ENCODE measurements at regions not wholly inside any gene's neighbourhood (a gene's known extent, or its start where the extent isn't known, plus 50 kb on each side); places are given as distances from the start of the nearest gene placed in this dataset.
A peak's percentile ranks its signal among the peaks of the same experiment; 100 is the strongest.

DNA sequence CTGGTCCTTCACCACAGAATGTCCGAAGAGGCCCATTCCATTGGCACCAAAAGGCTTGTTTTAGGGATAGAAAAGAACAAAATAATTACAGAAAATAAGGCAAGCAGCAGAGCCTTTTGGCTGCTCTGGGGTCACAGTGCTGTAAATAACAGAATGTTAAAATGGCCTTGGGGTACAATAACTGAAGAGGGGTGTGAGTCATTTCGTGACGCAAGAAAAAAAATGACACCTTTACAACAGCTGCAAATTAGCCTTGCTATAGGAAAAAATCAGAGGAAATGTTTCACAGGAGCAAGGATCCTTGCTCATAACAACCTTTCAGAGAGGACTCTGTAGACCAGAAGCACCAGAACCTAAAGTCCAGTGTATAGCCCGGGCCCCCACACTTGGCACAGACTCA, 483.4 kb downstream of the OMA1 start:
- ATAC-seq (ENCODE audit: low read depth): peak; percentile 42; the same call in 2 of the 3 replicates
- H3K27ac ChIP-seq (ENCODE audit: poor library complexity, severe bottlenecking): no peak overlapping the region
- H3K27me3 ChIP-seq (ENCODE audit: insufficient read depth, poor library complexity, severe bottlenecking): no peaks in the 10 kb centered on the region
- no peak for DNase-seq (ENCODE audit: low spot score)
- TF ChIP-seq, protein P1, sequence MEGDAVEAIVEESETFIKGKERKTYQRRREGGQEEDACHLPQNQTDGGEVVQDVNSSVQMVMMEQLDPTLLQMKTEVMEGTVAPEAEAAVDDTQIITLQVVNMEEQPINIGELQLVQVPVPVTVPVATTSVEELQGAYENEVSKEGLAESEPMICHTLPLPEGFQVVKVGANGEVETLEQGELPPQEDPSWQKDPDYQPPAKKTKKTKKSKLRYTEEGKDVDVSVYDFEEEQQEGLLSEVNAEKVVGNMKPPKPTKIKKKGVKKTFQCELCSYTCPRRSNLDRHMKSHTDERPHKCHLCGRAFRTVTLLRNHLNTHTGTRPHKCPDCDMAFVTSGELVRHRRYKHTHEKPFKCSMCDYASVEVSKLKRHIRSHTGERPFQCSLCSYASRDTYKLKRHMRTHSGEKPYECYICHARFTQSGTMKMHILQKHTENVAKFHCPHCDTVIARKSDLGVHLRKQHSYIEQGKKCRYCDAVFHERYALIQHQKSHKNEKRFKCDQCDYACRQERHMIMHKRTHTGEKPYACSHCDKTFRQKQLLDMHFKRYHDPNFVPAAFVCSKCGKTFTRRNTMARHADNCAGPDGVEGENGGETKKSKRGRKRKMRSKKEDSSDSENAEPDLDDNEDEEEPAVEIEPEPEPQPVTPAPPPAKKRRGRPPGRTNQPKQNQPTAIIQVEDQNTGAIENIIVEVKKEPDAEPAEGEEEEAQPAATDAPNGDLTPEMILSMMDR (IDR thresholded peaks at IDR 0.05; ENCODE audit: poor library complexity, severe bottlenecking): no peak
- no peaks in the 10 kb centered on the region for H3K36me3 ChIP-seq (ENCODE audit: low read depth)
- no peaks in the 10 kb centered on the region for H3K9me3 ChIP-seq (ENCODE audit: severe bottlenecking)
- no peak overlapping the region for H3K4me3 ChIP-seq (ENCODE audit: severe bottlenecking)
- H3K4me1 ChIP-seq (ENCODE audit: insufficient read depth, poor library complexity, severe bottlenecking): no peaks in the 10 kb centered on the region

DNA sequence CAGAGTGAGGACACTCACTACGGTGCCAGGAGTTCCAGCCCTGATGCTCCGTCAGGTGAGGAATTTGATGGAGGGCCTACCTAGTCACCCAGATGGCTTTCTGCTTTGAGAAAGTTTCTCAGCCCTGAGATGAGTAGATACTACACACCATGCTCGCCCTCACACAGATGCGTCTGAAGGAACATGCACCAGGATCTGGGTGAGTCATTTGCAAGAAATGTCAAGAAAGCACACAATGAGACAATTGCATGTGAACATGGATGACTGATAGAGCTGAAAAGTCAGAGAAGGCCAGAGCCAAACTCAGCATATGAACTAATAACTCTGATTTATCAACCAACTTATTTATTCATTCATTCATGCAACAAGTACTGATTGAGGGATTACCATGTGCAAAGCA, 483.9 kb downstream of the OMA1 start:
- Histone ChIP-seq H3K27me3 (ENCODE audit: insufficient read depth, poor library complexity, severe bottlenecking) (no peaks in the 10 kb centered on the region), H3K27ac (ENCODE audit: poor library complexity, severe bottlenecking) (no peak overlapping the region), H3K4me3 (ENCODE audit: severe bottlenecking) (no peak overlapping the region), H3K36me3 (ENCODE audit: low read depth) (no peaks in the 10 kb centered on the region), H3K4me1 (ENCODE audit: insufficient read depth, poor library complexity, severe bottlenecking) (no peaks in the 10 kb centered on the region), H3K9me3 (ENCODE audit: severe bottlenecking) (no peaks in the 10 kb centered on the region)
- ATAC-seq (ENCODE audit: low read depth) (peak; percentile 83), DNase-seq (ENCODE audit: low spot score) (no peak)
- TF ChIP-seq, protein P1 (IDR thresholded peaks at IDR 0.05; ENCODE audit: poor library complexity, severe bottlenecking): no peak

DNA sequence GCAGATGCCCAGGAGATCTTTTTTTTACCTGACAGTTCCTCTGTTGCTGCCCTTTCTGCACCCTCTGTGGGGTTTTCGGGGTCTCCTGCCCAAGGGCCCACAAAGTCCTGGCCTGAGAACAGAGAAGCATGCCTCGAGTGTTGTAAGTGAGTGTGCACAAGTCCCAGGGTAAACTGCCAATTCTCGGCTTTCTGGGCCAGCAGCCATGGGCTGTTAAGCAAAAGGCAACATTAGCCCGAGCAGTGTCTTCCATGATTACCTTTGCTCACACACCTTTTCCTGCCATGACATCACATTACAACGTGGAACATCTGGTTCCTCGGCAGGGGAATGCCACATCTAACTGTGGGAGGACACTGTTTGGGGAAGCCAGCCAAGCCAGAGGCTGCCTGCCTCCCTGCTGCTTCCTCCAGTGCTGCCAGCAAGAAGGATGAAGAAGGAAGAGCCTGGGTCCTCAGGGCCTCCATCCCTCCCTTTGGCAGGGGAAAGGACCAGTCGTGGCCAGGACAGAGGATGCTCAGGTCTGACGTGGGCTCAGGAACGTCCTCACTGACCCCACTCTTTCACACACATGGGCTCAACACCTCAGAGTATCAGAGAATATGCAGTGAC, 485.9 kb downstream of the OMA1 start:
- H3K27ac ChIP-seq (ENCODE audit: poor library complexity, severe bottlenecking): no peak overlapping the region
- no peak overlapping the region for H3K4me3 ChIP-seq (ENCODE audit: severe bottlenecking)
- no peak for ATAC-seq (ENCODE audit: low read depth)
- H3K27me3 ChIP-seq (ENCODE audit: insufficient read depth, poor library complexity, severe bottlenecking): no peaks in the 10 kb centered on the region
- no peaks in the 10 kb centered on the region for H3K36me3 ChIP-seq (ENCODE audit: low read depth)
- DNase-seq (ENCODE audit: low spot score): no peak
- TF ChIP-seq, protein P1 (IDR thresholded peaks at IDR 0.05; ENCODE audit: poor library complexity, severe bottlenecking): no peak
- H3K4me1 ChIP-seq (ENCODE audit: insufficient read depth, poor library complexity, severe bottlenecking): no peaks in the 10 kb centered on the region
- no peaks in the 10 kb centered on the region for H3K9me3 ChIP-seq (ENCODE audit: severe bottlenecking)

DNA sequence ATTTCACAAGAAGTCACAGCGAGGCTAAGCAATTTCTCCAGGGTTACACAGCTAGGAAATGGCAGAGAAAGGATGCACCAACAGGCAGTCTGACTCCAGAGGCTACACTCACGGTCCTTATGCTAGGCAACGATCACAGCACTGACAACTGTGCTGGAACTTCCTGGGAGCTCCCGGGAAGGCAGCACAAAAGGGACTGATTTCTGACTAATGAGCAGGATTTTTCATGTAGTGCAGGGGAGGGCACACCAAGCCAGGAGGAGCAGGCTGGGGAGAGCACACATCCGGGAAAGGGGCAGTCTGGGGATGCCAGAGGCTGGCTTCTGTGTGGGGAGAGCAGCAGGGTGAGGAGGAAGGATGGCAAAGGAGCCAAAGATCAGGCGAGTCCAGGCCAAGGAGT, 486.7 kb downstream of the OMA1 start:
- no peak for ATAC-seq (ENCODE audit: low read depth)
- no peaks in the 10 kb centered on the region for H3K4me1 ChIP-seq (ENCODE audit: insufficient read depth, poor library complexity, severe bottlenecking)
- no peak overlapping the region for H3K4me3 ChIP-seq (ENCODE audit: severe bottlenecking)
- TF ChIP-seq, protein P1 (IDR thresholded peaks at IDR 0.05; ENCODE audit: poor library complexity, severe bottlenecking): no peak
- DNase-seq (ENCODE audit: low spot score): no peak
- no peaks in the 10 kb centered on the region for H3K36me3 ChIP-seq (ENCODE audit: low read depth)
- H3K27me3 ChIP-seq (ENCODE audit: insufficient read depth, poor library complexity, severe bottlenecking): no peaks in the 10 kb centered on the region
- no peak overlapping the region for H3K27ac ChIP-seq (ENCODE audit: poor library complexity, severe bottlenecking)
- no peaks in the 10 kb centered on the region for H3K9me3 ChIP-seq (ENCODE audit: severe bottlenecking)

DNA sequence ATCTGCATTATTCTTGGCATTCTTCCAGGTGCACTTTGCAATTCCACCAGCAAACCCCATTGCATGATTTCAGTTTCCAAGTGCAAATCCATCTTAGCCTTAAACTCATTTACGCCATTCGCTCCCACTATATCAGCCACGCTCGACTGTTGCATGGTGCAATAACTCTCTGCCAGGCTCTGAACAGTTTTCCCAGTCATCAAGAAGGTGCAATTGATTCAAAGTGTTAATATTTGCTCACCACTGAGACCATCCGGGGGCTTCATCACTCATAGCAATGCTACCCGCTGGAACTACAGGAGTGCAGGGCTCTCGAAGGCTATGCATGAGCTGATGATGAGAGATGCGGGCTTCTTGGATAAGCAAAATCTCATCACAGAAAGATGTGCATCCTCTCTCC, 488.2 kb downstream of the OMA1 start:
- no peak for ATAC-seq (ENCODE audit: low read depth)
- Histone ChIP-seq H3K4me3 (ENCODE audit: severe bottlenecking) (no peak overlapping the region), H3K27ac (ENCODE audit: poor library complexity, severe bottlenecking) (no peak overlapping the region), H3K9me3 (ENCODE audit: severe bottlenecking) (no peaks in the 10 kb centered on the region), H3K36me3 (ENCODE audit: low read depth) (no peaks in the 10 kb centered on the region), H3K4me1 (ENCODE audit: insufficient read depth, poor library complexity, severe bottlenecking) (no peaks in the 10 kb centered on the region), H3K27me3 (ENCODE audit: insufficient read depth, poor library complexity, severe bottlenecking) (no peaks in the 10 kb centered on the region)
- no peak for DNase-seq (ENCODE audit: low spot score)
- TF ChIP-seq, protein P1 (IDR thresholded peaks at IDR 0.05; ENCODE audit: poor library complexity, severe bottlenecking): no peak
